Small intestine (tissue), 7 donors: ENCODE measurements at regions not wholly inside any gene's neighbourhood (a gene's known extent, or its start where the extent isn't known, plus 50 kb on each side); places are given as distances from the start of the nearest gene placed in this dataset.

Source experiments
- DNase-seq, 2 donors: peaks; one replicate each; pipeline versions ENCODE4 v3.0.0 to v3.0.0-alpha.2; 2013
- FAIRE-seq: peaks from 2 replicates; lab custom pipeline; 2012; peaks lifted over from hg19 to GRCh38; lab: Jason Lieb, UNC
- H3K27ac ChIP-seq, 3 donors: one replicate each; pipeline ENCODE4 v1.5.1; 2013; ENCODE audit warnings: low read length in 2 of 3, mild to moderate bottlenecking in 2 of 3, control low read depth in 1 of 3, inconsistent platforms in 1 of 3, low read depth in 1 of 3, moderate library complexity in 1 of 3
- H3K27me3 ChIP-seq, 3 donors: one replicate each; pipeline ENCODE4 v1.6.1; 2013; ENCODE audit warnings: low read length in 3 of 3, inconsistent platforms in 1 of 3; ENCODE audit not compliant: control insufficient read depth in 3 of 3, insufficient read depth in 3 of 3
- H3K36me3 ChIP-seq, 3 donors: one replicate each; pipeline ENCODE4 v1.6.1; 2013; ENCODE audit warnings: low read length in 3 of 3, inconsistent platforms in 1 of 3, low read depth in 1 of 3, mild to moderate bottlenecking in 1 of 3, moderate library complexity in 1 of 3; ENCODE audit not compliant: control insufficient read depth in 3 of 3, insufficient read depth in 2 of 3
- H3K4me1 ChIP-seq, 3 donors: one replicate each; pipeline ENCODE4 v1.6.1; 2013; ENCODE audit warnings: low read length in 2 of 3, inconsistent platforms in 1 of 3, low read depth in 1 of 3, mild to moderate bottlenecking in 1 of 3, moderate library complexity in 1 of 3; ENCODE audit not compliant: control insufficient read depth in 3 of 3, insufficient read depth in 2 of 3
- H3K4me3 ChIP-seq, 3 donors: one replicate each; pipeline ENCODE4 v1.5.1; 2013; ENCODE audit warnings: low read length in 3 of 3, control low read depth in 1 of 3, inconsistent platforms in 1 of 3, low read depth in 1 of 3, mild to moderate bottlenecking in 1 of 3, moderate library complexity in 1 of 3
- H3K9me3 ChIP-seq, 2 donors: one replicate each; pipeline ENCODE4 v1.6.1; 2013; ENCODE audit warnings: low read depth in 1 of 2, low read length in 1 of 2; ENCODE audit not compliant: control insufficient read depth in 2 of 2, insufficient read depth in 1 of 2
- WGBS, 3 donors: extraction: QIAGEN DNeasy Blood & Tissue Kit; methylation state at CpG; one replicate each; pipeline ENCODE4 v1.1.7; 2013; 5-methylcytosine and 5-hydroxymethylcytosine counted together
- donor health status: healthy with polysubstance abuse.
- donor health status: control.
- donor health status: control.
- donor health status: Bipolar disorder and iron deficiency.
- donor health status: healthy.

- Histone ChIP-seq H3K27ac (no peak overlapping the region), H3K4me3 (no peak overlapping the region), H3K4me1 (peaks cover 0 to 9% (median 0%) of the 10 kb centered on the region in 3 donors), H3K36me3 (no peaks in the 10 kb centered on the region), H3K9me3 (peaks cover 0 to 12% of the 10 kb centered on the region in 2 donors), H3K27me3 (no peaks in the 10 kb centered on the region)
- WGBS, 3 donors = 48 to 56% (median 51%) methylated on average over 4 of the region's 4 CpGs
- FAIRE-seq = no peak
- DNase-seq = peak in 1 of 2 donors; percentile 46
These were observed 282.7 kb downstream of the PTTG2 start for GRCh38 chr4:38242822-38243387.

GRCh38 chr4:38243388-38244053 lies 283.3 kb downstream of the PTTG2 start:
- H3K27me3 ChIP-seq = no peaks in the 10 kb centered on the region
- FAIRE-seq (no peak), DNase-seq (peak; percentile 56 to 67)

GRCh38 chr4:38254825-38255224 lies 294.6 kb downstream of the PTTG2 start:
- H3K4me1 ChIP-seq = no peaks in the 10 kb centered on the region
- WGBS, 3 donors = 89 to 98% (median 97%) methylated on average over 1 of the region's 1 CpG
- H3K4me3 ChIP-seq = no peak overlapping the region
- H3K9me3 ChIP-seq = peaks cover 0 to 8% of the 10 kb centered on the region in 2 donors
- H3K27ac ChIP-seq = no peak overlapping the region
- DNase-seq (no peak), FAIRE-seq (no peak)
- no peaks in the 10 kb centered on the region for H3K36me3 ChIP-seq
- H3K27me3 ChIP-seq = no peaks in the 10 kb centered on the region

More at GRCh38 chr4:38243388-38244053, 283.3 kb downstream of the PTTG2 start:
- Histone ChIP-seq H3K9me3 (peaks cover 0 to 12% of the 10 kb centered on the region in 2 donors), H3K36me3 (no peaks in the 10 kb centered on the region), H3K27ac (no peak overlapping the region), H3K4me3 (no peak overlapping the region), H3K4me1 (peaks cover 0 to 9% (median 0%) of the 10 kb centered on the region in 3 donors)
- 53 to 66% (median 53%) methylated on average over 6 of the region's 6 CpGs for WGBS, 3 donors

GRCh38 chr4:38255572-38255971 lies 295.4 kb downstream of the PTTG2 start:
- H3K27me3 ChIP-seq = no peaks in the 10 kb centered on the region
- FAIRE-seq (no peak), DNase-seq (no peak)
- H3K4me3 ChIP-seq = no peak overlapping the region
- peaks cover 0 to 8% of the 10 kb centered on the region in 2 donors for H3K9me3 ChIP-seq
- H3K4me1 ChIP-seq = no peaks in the 10 kb centered on the region
- 92 to 98% (median 92%) methylated on average over 2 of the region's 2 CpGs for WGBS, 3 donors
- H3K27ac ChIP-seq = no peak overlapping the region
- no peaks in the 10 kb centered on the region for H3K36me3 ChIP-seq

- whole genome bisulfite sequencing, 3 donors = 61 to 73% (median 67%) methylated on average over 4 of the region's 4 CpGs
- no peak for FAIRE-seq
These were observed 306.4 kb downstream of the PTTG2 start for GRCh38 chr4:38266616-38267015.

GRCh38 chr4:38268108-38268820 lies 308.1 kb downstream of the PTTG2 start:
- no peak overlapping the region for H3K27ac ChIP-seq
- WGBS, 3 donors = 87 to 92% (median 91%) methylated on average over 5 of the region's 5 CpGs
- no peak overlapping the region for H3K4me3 ChIP-seq
- H3K9me3 ChIP-seq = no peaks in the 10 kb centered on the region
- no peaks in the 10 kb centered on the region for H3K36me3 ChIP-seq
- FAIRE-seq (no peak), DNase-seq (no peak)
- H3K4me1 ChIP-seq = no peaks in the 10 kb centered on the region
- H3K27me3 ChIP-seq = no peaks in the 10 kb centered on the region

More at GRCh38 chr4:38266616-38267015, 306.4 kb downstream of the PTTG2 start:
- Histone ChIP-seq H3K4me3 (no peak overlapping the region), H3K36me3 (no peaks in the 10 kb centered on the region), H3K27ac (peak overlapping the region in 1 of 3 donors; percentile 0), H3K27me3 (no peaks in the 10 kb centered on the region), H3K4me1 (no peaks in the 10 kb centered on the region), H3K9me3 (no peaks in the 10 kb centered on the region)
- DNase-seq = peak; percentile 62 to 71

- DNase-seq (no peak), FAIRE-seq (no peak)
- no peaks in the 10 kb centered on the region for H3K4me1 ChIP-seq
- no peaks in the 10 kb centered on the region for H3K27me3 ChIP-seq
- 86 to 100% (median 95%) methylated on average over 1 of the region's 1 CpG for WGBS, 3 donors
- H3K36me3 ChIP-seq = no peaks in the 10 kb centered on the region
- no peaks in the 10 kb centered on the region for H3K9me3 ChIP-seq
- H3K27ac ChIP-seq = no peak overlapping the region
- no peak overlapping the region for H3K4me3 ChIP-seq
These were observed 308.6 kb downstream of the PTTG2 start for GRCh38 chr4:38268837-38269236.

GRCh38 chr4:38273407-38273806 lies 313.2 kb downstream of the PTTG2 start:
- Histone ChIP-seq H3K27me3 (no peaks in the 10 kb centered on the region), H3K4me1 (peaks cover 4 to 33% (median 6%) of the 10 kb centered on the region in 3 donors), H3K4me3 (no peak overlapping the region), H3K27ac (no peak overlapping the region), H3K36me3 (no peaks in the 10 kb centered on the region), H3K9me3 (peaks cover 0 to 7% of the 10 kb centered on the region in 2 donors)
- FAIRE-seq = no peak
- DNase-seq = peak in 1 of 2 donors; percentile 15
